OCI-LY7 (cell line): ENCODE measurements at regions not wholly inside any gene's neighbourhood (a gene's known extent, or its start where the extent isn't known, plus 50 kb on each side); places are given as distances from the start of the nearest gene placed in this dataset.

Experiments
- BruUV-seq: library from RNA; stranded (reverse); fragments of 400-500 nt; replicated peaks from 2 replicates; lab custom pipeline; 2021; lab: Mats Ljungman, UMichigan
- CTCF ChIA-PET: fragments of 300-600 bp; sonication (Branson Sonifier 250); formaldehyde crosslinking; loops from one replicate; lab custom pipeline; 2022; ENCODE audit warnings: antibody characterized with exemption; ENCODE audit not compliant: unreplicated experiment; lab: Charles Lee
- POLR2A ChIA-PET: fragments of 300-600 bp; sonication (Branson Sonifier 250); formaldehyde crosslinking; loops from one replicate; lab custom pipeline; 2022; ENCODE audit warnings: antibody characterized with exemption; lab: Charles Lee
- DNase-seq: peaks from one replicate; pipeline ENCODE4 v3.0.0-alpha.2; 2015; ENCODE audit warnings: low spot score
- H2AFZ ChIP-seq: fragments of 200-600 bp; sonication (generic), shearing (Covaris generic); 2 replicates; pipeline ENCODE4 v1.6.1; 2014; ENCODE audit warnings: mild to moderate bottlenecking, antibody characterized with exemption, low read length, moderate library complexity
- H3K27ac ChIP-seq: fragments of 200-600 bp; sonication (generic); 2 replicates; pipeline ENCODE4 v1.5.1; 2014; ENCODE audit warnings: mixed run types, low read depth, mild to moderate bottlenecking, moderate library complexity, low read length, inconsistent platforms; ENCODE audit not compliant: poor library complexity, severe bottlenecking
- H3K36me3 ChIP-seq: fragments of 200-600 bp; sonication (generic); 2 replicates; pipeline ENCODE4 v1.6.1; 2014; ENCODE audit warnings: mild to moderate bottlenecking, antibody characterized with exemption, low read length, moderate library complexity, mixed read lengths; ENCODE audit not compliant: insufficient read depth
- H3K4me1 ChIP-seq: fragments of 200-600 bp; sonication (generic); 2 replicates; pipeline ENCODE4 v1.5.1; 2014; ENCODE audit warnings: mild to moderate bottlenecking, low read length; ENCODE audit not compliant: insufficient read depth, poor library complexity, severe bottlenecking
- H3K4me2 ChIP-seq: fragments of 200-600 bp; sonication (generic); 2 replicates; pipeline ENCODE4 v1.6.1; 2014; ENCODE audit warnings: mild to moderate bottlenecking, low read length
- H3K4me3 ChIP-seq: fragments of 200-600 bp; sonication (generic); 2 replicates; pipeline ENCODE4 v1.5.1; 2014; ENCODE audit warnings: mild to moderate bottlenecking, low read depth, low read length; ENCODE audit not compliant: poor library complexity, severe bottlenecking
- H3K79me2 ChIP-seq: fragments of 200-600 bp; sonication (generic); 2 replicates; pipeline ENCODE4 v1.6.1; 2016; ENCODE audit warnings: low read depth, mild to moderate bottlenecking, low read length, moderate library complexity, mixed read lengths; ENCODE audit not compliant: insufficient read depth
- H3K9me2 ChIP-seq: fragments of 200-600 bp; sonication (generic); 2 replicates; pipeline ENCODE4 v1.6.1; 2016; ENCODE audit warnings: mild to moderate bottlenecking, low read length, mixed read lengths; ENCODE audit not compliant: insufficient read depth
- H3K9me3 ChIP-seq: fragments of 200-600 bp; sonication (generic); 2 replicates; pipeline ENCODE4 v1.6.1; 2014; ENCODE audit warnings: mild to moderate bottlenecking, mixed run types, low read length, mixed read lengths
- H4K20me1 ChIP-seq: fragments of 200-600 bp; sonication (generic); 2 replicates; pipeline ENCODE4 v1.6.1; 2014; ENCODE audit warnings: mild to moderate bottlenecking, antibody characterized with exemption, low read length, moderate library complexity, mixed read lengths; ENCODE audit not compliant: insufficient read depth
- CTCF ChIP-seq: fragments of 200-600 bp; sonication (generic); conservative IDR thresholded peaks from 2 replicates; pipeline ENCODE4 v1.5.1; 2014; ENCODE audit warnings: mild to moderate bottlenecking, antibody characterized with exemption, low read length, moderate library complexity, mixed read lengths
- EZH2phosphoT487 ChIP-seq: fragments of 200-600 bp; sonication (generic); IDR thresholded peaks from 2 replicates; pipeline ENCODE4 v1.6.1; 2018; ENCODE audit warnings: low read depth, borderline replicate concordance, mild to moderate bottlenecking, mixed run types, antibody characterized with exemption, low read length, moderate library complexity, mixed read lengths
- intact Hi-C: fragments of 100-400 bp; cut with micrococcal nuclease; formaldehyde crosslinking; loops from one replicate; pipeline ENCODE4 v1.10.0; 2022; ENCODE audit not compliant: unreplicated experiment

DNA sequence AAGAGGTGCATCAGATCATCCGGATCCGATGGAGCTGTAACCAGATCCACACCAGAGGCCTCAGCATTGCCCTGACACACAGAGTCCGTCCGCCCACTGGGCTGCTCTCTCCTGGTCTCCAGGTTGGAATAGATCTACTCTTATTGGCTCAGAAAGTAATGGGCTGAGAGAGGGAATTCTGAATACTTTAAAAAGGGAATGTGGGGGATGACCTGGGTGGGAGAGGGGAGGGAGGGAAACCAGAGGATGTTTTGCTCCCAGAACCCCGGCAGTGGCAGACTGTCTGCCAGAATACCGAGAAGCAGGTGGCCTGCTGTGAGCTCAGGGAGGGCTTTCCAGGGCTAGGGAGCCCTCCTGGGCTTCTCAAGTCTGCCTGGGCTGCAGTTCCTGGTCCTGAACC lies 126.5 kb downstream of the ENGASE start:
- H3K4me3 ChIP-seq: no peak overlapping the region
- no peak overlapping the region for H2AFZ ChIP-seq
- no peaks in the 10 kb centered on the region for H3K36me3 ChIP-seq
- no peaks in the 10 kb centered on the region for H3K9me3 ChIP-seq
- BruUV-seq: no TSS peak
- no peaks in the 10 kb centered on the region for H4K20me1 ChIP-seq
- no peak for TF ChIP-seq CTCF
- no peak overlapping the region for H3K27ac ChIP-seq
- intact Hi-C loops: no loop called here
- no peaks in the 10 kb centered on the region for H3K9me2 ChIP-seq
- DNase-seq: no peak
- no peak overlapping the region for H3K4me2 ChIP-seq
- POLR2A ChIA-PET: no interaction called here
- CTCF ChIA-PET: interaction anchor here (0.6 kb wide), 1 partner anchor 205 kb away, joined by 3 read pairs; no protein-coding TSS in a partner anchor
- H3K79me2 ChIP-seq: no peaks in the 10 kb centered on the region
- H3K4me1 ChIP-seq: no peaks in the 10 kb centered on the region

GRCh38 chr17:79196913-79197312 lies 122.3 kb downstream of the ENGASE start:
- H3K4me3 ChIP-seq: no peak overlapping the region
- no peak overlapping the region for H3K4me2 ChIP-seq
- H3K9me2 ChIP-seq: no peaks in the 10 kb centered on the region
- no peaks in the 10 kb centered on the region for H3K4me1 ChIP-seq
- H3K9me3 ChIP-seq: no peaks in the 10 kb centered on the region
- TF ChIP-seq EZH2phosphoT487 (no peak), CTCF (no peak)
- DNase-seq: no peak
- no peaks in the 10 kb centered on the region for H3K36me3 ChIP-seq
- BruUV-seq: no TSS peak
- CTCF ChIA-PET: no interaction called here
- H2AFZ ChIP-seq: no peak overlapping the region
- H3K79me2 ChIP-seq: no peaks in the 10 kb centered on the region
- no peaks in the 10 kb centered on the region for H4K20me1 ChIP-seq
- intact Hi-C loops: loop anchor here (10.0 kb wide), 1 partner anchor 98 kb away; no protein-coding TSS in a partner anchor
- H3K27ac ChIP-seq: no peak overlapping the region
- POLR2A ChIA-PET: no interaction called here

- POLR2A ChIA-PET: no interaction called here
Observed at GRCh38 chr17:79192503-79193351, 118.1 kb downstream of the ENGASE start.

More at GRCh38 chr17:79192503-79193351, 118.1 kb downstream of the ENGASE start:
- Histone ChIP-seq H3K4me2 (no peak overlapping the region), H3K79me2 (no peaks in the 10 kb centered on the region), H3K27ac (no peak overlapping the region), H3K4me3 (no peak overlapping the region), H2AFZ (no peak overlapping the region), H4K20me1 (no peaks in the 10 kb centered on the region), H3K9me3 (no peaks in the 10 kb centered on the region), H3K9me2 (no peaks in the 10 kb centered on the region), H3K36me3 (no peaks in the 10 kb centered on the region), H3K4me1 (no peaks in the 10 kb centered on the region)
- BruUV-seq: no TSS peak
- no peak for TF ChIP-seq CTCF
- no peak for TF ChIP-seq EZH2phosphoT487
- peak; percentile 16 for DNase-seq
- CTCF ChIA-PET: no interaction called here
- intact Hi-C loops: loop anchor here (10.0 kb wide), 1 partner anchor 102 kb away; no protein-coding TSS in a partner anchor
